PC-3 (cell line): ENCODE measurements at regions not wholly inside any gene's neighbourhood (a gene's known extent, or its start where the extent isn't known, plus 50 kb on each side); places are given as distances from the start of the nearest gene placed in this dataset.

ENCODE experiments used
- CTCF ChIP-seq: fragments of 300-600 bp; sonication (generic); conservative IDR thresholded peaks from 2 replicates; pipeline ENCODE4 v1.5.1; 2017; ENCODE audit warnings: antibody characterized with exemption, low read depth, mild to moderate bottlenecking, low read length
- EZH2 ChIP-seq: fragments of 300-600 bp; sonication (generic); IDR thresholded peaks from one replicate; pipeline ENCODE4 v1.6.1; 2017; ENCODE audit warnings: antibody characterized with exemption, mild to moderate bottlenecking, low read length; ENCODE audit not compliant: unreplicated experiment
- EZH2phosphoT487 ChIP-seq: fragments of 300-600 bp; sonication (generic); IDR thresholded peaks from 2 replicates; pipeline ENCODE4 v1.6.1; 2018; ENCODE audit warnings: mild to moderate bottlenecking, antibody characterized with exemption, low read length, borderline replicate concordance

- no peak for TF ChIP-seq CTCF
- TF ChIP-seq EZH2phosphoT487: no peak
- no peak for TF ChIP-seq EZH2
These were observed 329.3 kb upstream of the TLE4 start for GRCh38 chr9:79242489-79242888.
